ENCODE measurements at regions not wholly inside any gene's neighbourhood (a gene's known extent, or its start where the extent isn't known, plus 50 kb on each side); places are given as distances from the start of the nearest gene placed in this dataset.
A peak's percentile ranks its signal among the peaks of the same experiment; 100 is the strongest.

DNA sequence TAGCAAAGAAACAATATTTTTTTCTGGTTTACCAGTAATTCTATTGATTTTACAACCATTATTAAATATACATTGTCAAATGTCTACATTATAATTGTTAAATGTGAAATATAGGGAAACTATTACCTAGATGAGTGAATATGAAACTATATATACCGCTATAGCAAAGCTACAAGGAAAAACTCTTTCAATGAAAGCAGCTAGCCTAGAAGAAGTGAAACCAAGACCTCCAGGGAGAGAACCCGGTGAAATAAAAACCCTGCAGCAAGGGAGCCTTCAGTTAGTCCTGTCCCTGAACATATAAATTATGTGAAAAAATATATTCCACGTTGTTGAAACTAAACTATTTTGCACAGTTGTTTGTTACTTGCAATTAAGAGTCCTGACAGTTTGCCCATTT, 913.1 kb downstream of the EFNA5 start:
- DNase-seq (no peak), ATAC-seq (no peak)
- Mint-ChIP-seq H3K27me3 (no peaks in the 10 kb centered on the region), H3K9me3 (peaks cover 0 to 7% of the 10 kb centered on the region in 2 donors), H3K27ac (no peak overlapping the region), H3K4me1 (no peaks in the 10 kb centered on the region), H3K4me3 (no peak overlapping the region)

GRCh38 chr5:106755789-106756188, 914.9 kb downstream of the EFNA5 start:
- ATAC-seq (no peak), DNase-seq (no peak)
- Mint-ChIP-seq H3K9me3 (no peaks in the 10 kb centered on the region), H3K4me1 (no peaks in the 10 kb centered on the region), H3K27ac (no peak overlapping the region), H3K27me3 (no peaks in the 10 kb centered on the region), H3K4me3 (no peak overlapping the region)

GRCh38 chr5:106755066-106755465, 915.7 kb downstream of the EFNA5 start:
- Mint-ChIP-seq H3K27me3 (no peaks in the 10 kb centered on the region), H3K27ac (no peak overlapping the region), H3K4me3 (no peak overlapping the region), H3K9me3 (no peaks in the 10 kb centered on the region), H3K4me1 (no peaks in the 10 kb centered on the region)
- DNase-seq (no peak), ATAC-seq (no peak)

GRCh38 chr5:106749826-106750225, 920.9 kb downstream of the EFNA5 start:
- Mint-ChIP-seq H3K4me3 (no peak overlapping the region), H3K27me3 (no peaks in the 10 kb centered on the region), H3K9me3 (no peaks in the 10 kb centered on the region), H3K27ac (no peak overlapping the region), H3K4me1 (no peaks in the 10 kb centered on the region)
- no peak for ATAC-seq
- no peak for DNase-seq

DNA sequence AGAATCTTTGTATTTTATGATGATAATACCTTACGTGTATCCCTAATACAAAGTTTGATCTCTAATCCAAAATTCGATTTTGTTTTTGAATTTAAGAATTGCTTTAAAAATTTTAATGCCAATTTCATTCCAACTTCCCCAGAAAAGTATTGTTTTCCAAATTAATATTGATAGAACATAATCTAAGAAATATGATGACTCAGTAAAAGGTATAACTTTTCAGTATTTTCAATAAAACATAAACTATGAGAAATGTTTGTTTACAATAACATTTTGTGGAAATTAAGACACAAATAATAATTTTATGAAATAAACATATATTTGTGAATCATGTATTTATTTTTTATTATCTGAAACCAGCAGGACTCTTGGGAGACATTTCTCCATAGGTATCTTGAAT, 931.6 kb downstream of the EFNA5 start:
- peaks cover 14 to 18% of the 10 kb centered on the region in 2 donors for H3K9me3 Mint-ChIP-seq
- H3K27ac Mint-ChIP-seq = no peak overlapping the region
- H3K4me1 Mint-ChIP-seq = no peaks in the 10 kb centered on the region
- no peaks in the 10 kb centered on the region for H3K27me3 Mint-ChIP-seq
- no peak overlapping the region for H3K4me3 Mint-ChIP-seq
- DNase-seq (no peak), ATAC-seq (no peak)

- peaks cover 32 to 37% of the 10 kb centered on the region in 2 donors for H3K9me3 Mint-ChIP-seq
- H3K4me1 Mint-ChIP-seq = no peaks in the 10 kb centered on the region
- H3K27ac Mint-ChIP-seq = no peak overlapping the region
- H3K4me3 Mint-ChIP-seq = no peak overlapping the region
- no peak for DNase-seq
- no peaks in the 10 kb centered on the region for H3K27me3 Mint-ChIP-seq
- ATAC-seq = no peak
Measured at GRCh38 chr5:106737111-106737510, 933.6 kb downstream of the EFNA5 start.

- no peaks in the 10 kb centered on the region for H3K27me3 Mint-ChIP-seq
- H3K4me1 Mint-ChIP-seq = no peaks in the 10 kb centered on the region
- H3K27ac Mint-ChIP-seq = no peak overlapping the region
- DNase-seq (no peak), ATAC-seq (no peak)
- H3K4me3 Mint-ChIP-seq = no peak overlapping the region
- H3K9me3 Mint-ChIP-seq = peaks cover 46 to 60% of the 10 kb centered on the region in 2 donors
Measured at GRCh38 chr5:106732624-106733023, 938.1 kb downstream of the EFNA5 start.

DNA sequence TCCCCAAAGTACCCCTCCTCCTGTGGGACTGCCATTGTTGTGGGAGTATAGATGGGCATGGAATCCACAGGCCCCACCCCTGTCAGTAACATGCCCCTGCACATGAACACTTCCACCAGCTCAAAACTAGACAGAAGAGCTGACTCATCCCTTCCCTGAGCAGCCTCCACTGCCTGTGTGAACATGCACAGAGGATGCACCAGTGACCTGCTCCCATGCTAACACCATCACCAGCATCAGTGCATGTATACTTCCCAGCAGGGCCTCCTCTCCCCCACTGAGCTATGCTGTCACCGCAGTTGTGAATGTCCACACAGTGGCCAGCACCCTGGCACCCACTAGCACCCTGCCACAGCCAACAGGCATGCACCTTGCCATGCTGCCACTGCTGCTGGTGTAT, 939.8 kb downstream of the EFNA5 start:
- H3K4me3 Mint-ChIP-seq = no peak overlapping the region
- peak overlapping the region in 1 of 2 donors; percentile 22 for H3K27ac Mint-ChIP-seq
- DNase-seq = no peak
- ATAC-seq = no peak
- H3K27me3 Mint-ChIP-seq = no peaks in the 10 kb centered on the region
- no peaks in the 10 kb centered on the region for H3K4me1 Mint-ChIP-seq
- peaks cover 47 to 67% of the 10 kb centered on the region in 2 donors for H3K9me3 Mint-ChIP-seq

DNA sequence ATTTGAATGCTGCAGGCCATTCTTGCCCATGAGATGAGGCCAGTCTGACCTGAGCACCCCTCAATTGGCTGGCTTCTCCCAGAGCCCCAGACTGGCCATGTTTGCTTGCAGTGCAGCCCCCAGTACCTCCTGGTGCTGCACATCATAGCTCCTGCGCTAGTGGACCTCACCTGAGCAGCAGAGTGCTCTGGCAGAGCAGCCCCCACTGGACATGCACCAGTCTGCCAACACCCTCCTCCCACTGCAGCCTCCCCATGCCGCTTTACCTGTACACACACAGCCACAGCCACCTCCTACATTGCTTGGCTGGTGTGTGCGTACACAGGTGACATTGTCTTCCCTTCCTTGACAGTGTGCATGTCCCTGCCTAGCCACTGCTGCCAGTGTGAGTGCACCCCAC, 940.2 kb downstream of the EFNA5 start:
- ATAC-seq = peak; percentile 7
- DNase-seq = no peak
- Mint-ChIP-seq H3K27ac (peak overlapping the region in 1 of 2 donors; percentile 22), H3K27me3 (no peaks in the 10 kb centered on the region), H3K4me1 (no peaks in the 10 kb centered on the region), H3K9me3 (peaks cover 46 to 64% of the 10 kb centered on the region in 2 donors), H3K4me3 (no peak overlapping the region)

DNA sequence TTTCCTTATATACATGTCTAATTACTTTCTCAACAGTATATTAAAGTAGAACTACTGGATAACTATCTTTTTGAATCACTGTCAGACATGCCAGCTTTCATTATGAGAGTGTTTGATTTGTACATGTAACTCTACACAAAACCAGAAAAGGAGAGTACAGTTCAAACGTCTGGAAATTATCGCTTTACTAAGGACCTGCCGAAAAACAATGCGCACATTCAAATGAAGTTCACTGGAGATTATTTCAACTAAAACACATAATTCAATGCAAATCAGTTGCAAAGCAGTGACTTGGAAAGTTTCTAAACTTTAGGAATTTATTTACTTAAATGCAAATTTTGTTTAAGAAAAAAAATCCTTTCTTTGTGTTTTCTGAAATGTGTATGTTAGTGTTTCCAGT, 942.5 kb downstream of the EFNA5 start:
- Mint-ChIP-seq H3K4me3 (no peak overlapping the region), H3K27ac (no peak overlapping the region), H3K4me1 (no peaks in the 10 kb centered on the region), H3K27me3 (no peaks in the 10 kb centered on the region), H3K9me3 (peaks cover 26 to 47% of the 10 kb centered on the region in 2 donors)
- DNase-seq = no peak
- ATAC-seq = no peak

GRCh38 chr5:106727071-106727470, 943.7 kb downstream of the EFNA5 start:
- Mint-ChIP-seq H3K27ac (no peak overlapping the region), H3K27me3 (no peaks in the 10 kb centered on the region), H3K4me3 (no peak overlapping the region), H3K4me1 (no peaks in the 10 kb centered on the region), H3K9me3 (peaks cover 15 to 35% of the 10 kb centered on the region in 2 donors)
- ATAC-seq = no peak
- no peak for DNase-seq

- DNase-seq = no peak
- Mint-ChIP-seq H3K4me3 (no peak overlapping the region), H3K27me3 (no peaks in the 10 kb centered on the region), H3K9me3 (peaks cover 0 to 8% of the 10 kb centered on the region in 2 donors), H3K27ac (no peak overlapping the region), H3K4me1 (no peaks in the 10 kb centered on the region)
- no peak for ATAC-seq
Measured at GRCh38 chr5:106720367-106720766, 950.4 kb downstream of the EFNA5 start.

GRCh38 chr5:106699796-106700195, 970.9 kb downstream of the EFNA5 start:
- Mint-ChIP-seq H3K27me3 (no peaks in the 10 kb centered on the region), H3K9me3 (peaks cover 7 to 10% of the 10 kb centered on the region in 2 donors), H3K4me3 (no peak overlapping the region), H3K4me1 (no peaks in the 10 kb centered on the region), H3K27ac (no peak overlapping the region)
- no peak for ATAC-seq
- DNase-seq = no peak

GRCh38 chr5:106699198-106699597, 971.5 kb downstream of the EFNA5 start:
- DNase-seq (no peak), ATAC-seq (no peak)
- Mint-ChIP-seq H3K4me1 (no peaks in the 10 kb centered on the region), H3K27ac (no peak overlapping the region), H3K9me3 (peaks cover 7 to 10% of the 10 kb centered on the region in 2 donors), H3K27me3 (no peaks in the 10 kb centered on the region), H3K4me3 (no peak overlapping the region)

DNA sequence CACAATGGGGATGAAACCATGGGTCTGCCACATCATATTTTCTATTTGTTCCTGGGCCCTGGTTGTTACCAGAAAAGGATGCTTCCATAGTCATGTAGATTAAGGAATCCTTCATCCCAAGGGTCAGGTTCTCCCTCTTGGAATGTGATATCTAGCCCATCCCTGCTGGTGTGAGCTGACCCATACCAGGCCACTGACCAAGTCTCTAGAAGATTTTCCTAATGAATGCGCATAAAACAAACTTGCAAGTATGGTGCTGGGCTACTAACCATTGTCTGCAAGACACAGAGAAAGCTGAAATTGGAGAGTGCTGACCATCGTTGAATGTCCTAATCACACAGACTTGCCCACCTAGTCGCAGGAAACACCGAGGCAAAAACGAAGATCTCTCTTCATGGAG, 972.6 kb downstream of the EFNA5 start:
- no peak for DNase-seq
- H3K4me3 Mint-ChIP-seq = no peak overlapping the region
- no peak overlapping the region for H3K27ac Mint-ChIP-seq
- no peak for ATAC-seq
- H3K27me3 Mint-ChIP-seq = no peaks in the 10 kb centered on the region
- H3K4me1 Mint-ChIP-seq = no peaks in the 10 kb centered on the region
- peaks cover 6 to 9% of the 10 kb centered on the region in 2 donors for H3K9me3 Mint-ChIP-seq

- Mint-ChIP-seq H3K9me3 (no peaks in the 10 kb centered on the region), H3K27ac (no peak overlapping the region), H3K4me1 (no peaks in the 10 kb centered on the region), H3K4me3 (no peak overlapping the region), H3K27me3 (no peaks in the 10 kb centered on the region)
- ATAC-seq (no peak), DNase-seq (no peak)
Measured at GRCh38 chr5:106691701-106692100, 979.0 kb downstream of the EFNA5 start.

GRCh38 chr5:106690585-106690984, 980.2 kb downstream of the EFNA5 start:
- Mint-ChIP-seq H3K9me3 (no peaks in the 10 kb centered on the region), H3K4me1 (no peaks in the 10 kb centered on the region), H3K27ac (no peak overlapping the region), H3K4me3 (no peak overlapping the region), H3K27me3 (no peaks in the 10 kb centered on the region)
- ATAC-seq (no peak), DNase-seq (no peak)

All from stimulated activated naive CD8-positive, alpha-beta T cell treated with anti-CD3 and anti-CD28 coated beads, Interleukin-15, amount 100 ng/mL, for 72 hours (primary cell).